ENCODE measurements at regions not wholly inside any gene's neighbourhood (a gene's known extent, or its start where the extent isn't known, plus 50 kb on each side); places are given as distances from the start of the nearest gene placed in this dataset.
A peak's percentile ranks its signal among the peaks of the same experiment; 100 is the strongest.

DNA sequence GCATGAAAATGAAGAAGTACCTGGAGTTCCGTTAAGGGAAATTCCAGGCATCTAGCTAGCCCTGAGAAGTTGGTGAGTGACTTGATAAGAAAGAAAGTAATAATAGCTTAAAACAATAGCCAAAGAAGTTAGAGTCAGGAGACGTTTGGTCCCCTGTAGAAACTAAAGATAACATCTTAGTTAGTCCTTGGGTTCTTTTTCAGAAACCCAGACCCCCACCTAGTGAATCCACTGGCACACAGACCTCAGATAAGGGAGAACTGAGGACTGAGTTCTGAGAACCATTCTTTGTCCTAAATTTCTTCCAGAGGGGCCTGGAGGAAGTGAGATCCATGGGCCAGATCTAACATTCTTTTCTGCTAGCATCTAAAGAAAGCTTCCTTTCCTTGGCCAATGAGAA, 335.4 kb downstream of the SLC4A3 start:
- DNase-seq = peak; percentile 91
- no peaks in the 10 kb centered on the region for H3K79me2 ChIP-seq (ENCODE audit: control insufficient read depth, insufficient read depth, low read length)
- no peaks in the 10 kb centered on the region for H3K36me3 ChIP-seq (ENCODE audit: control insufficient read depth, insufficient read depth, low read length)
- H3K4ac ChIP-seq (ENCODE audit: low read depth, low read length) = no peak overlapping the region
- no peak overlapping the region for H2BK120ac ChIP-seq (ENCODE audit: low read depth, low read length)
- no peak overlapping the region for H3K4me2 ChIP-seq (ENCODE audit: low read length)
- no peak overlapping the region for H3K23ac ChIP-seq (ENCODE audit: low read length)
- no peak overlapping the region for H3K56ac ChIP-seq (ENCODE audit: low read length)
- peak overlapping the region; percentile 63 for H2BK5ac ChIP-seq (ENCODE audit: low read length)
- peaks cover 13% of the 10 kb centered on the region for H3K4me1 ChIP-seq (ENCODE audit: control insufficient read depth, low read depth, low read length)
- H3K27me3 ChIP-seq (ENCODE audit: insufficient read depth, low read length, poor library complexity) = no peaks in the 10 kb centered on the region
- no peak overlapping the region for H3K9ac ChIP-seq (ENCODE audit: low read length)
- WGBS (ENCODE audit: extremely low coverage, insufficient coverage, low lambda C conversion rate) = no CpG with 5 or more reads among the region's 2 CpGs
- no peaks in the 10 kb centered on the region for H3K79me1 ChIP-seq (ENCODE audit: low read length)
- H3K18ac ChIP-seq (ENCODE audit: low read length) = no peak overlapping the region
- no peak overlapping the region for H4K8ac ChIP-seq (ENCODE audit: low read depth, low read length)
- H4K5ac ChIP-seq (ENCODE audit: low read length) = no peak overlapping the region
- H2AK5ac ChIP-seq (ENCODE audit: low read length) = no peak overlapping the region
- no peak overlapping the region for H2BK15ac ChIP-seq (replicated peaks; ENCODE audit: low read depth)
- H3K4me3 ChIP-seq (ENCODE audit: low read length) = no peak overlapping the region
- H3K27ac ChIP-seq (ENCODE audit: low read depth, low read length) = peak overlapping the region; percentile 65

DNA sequence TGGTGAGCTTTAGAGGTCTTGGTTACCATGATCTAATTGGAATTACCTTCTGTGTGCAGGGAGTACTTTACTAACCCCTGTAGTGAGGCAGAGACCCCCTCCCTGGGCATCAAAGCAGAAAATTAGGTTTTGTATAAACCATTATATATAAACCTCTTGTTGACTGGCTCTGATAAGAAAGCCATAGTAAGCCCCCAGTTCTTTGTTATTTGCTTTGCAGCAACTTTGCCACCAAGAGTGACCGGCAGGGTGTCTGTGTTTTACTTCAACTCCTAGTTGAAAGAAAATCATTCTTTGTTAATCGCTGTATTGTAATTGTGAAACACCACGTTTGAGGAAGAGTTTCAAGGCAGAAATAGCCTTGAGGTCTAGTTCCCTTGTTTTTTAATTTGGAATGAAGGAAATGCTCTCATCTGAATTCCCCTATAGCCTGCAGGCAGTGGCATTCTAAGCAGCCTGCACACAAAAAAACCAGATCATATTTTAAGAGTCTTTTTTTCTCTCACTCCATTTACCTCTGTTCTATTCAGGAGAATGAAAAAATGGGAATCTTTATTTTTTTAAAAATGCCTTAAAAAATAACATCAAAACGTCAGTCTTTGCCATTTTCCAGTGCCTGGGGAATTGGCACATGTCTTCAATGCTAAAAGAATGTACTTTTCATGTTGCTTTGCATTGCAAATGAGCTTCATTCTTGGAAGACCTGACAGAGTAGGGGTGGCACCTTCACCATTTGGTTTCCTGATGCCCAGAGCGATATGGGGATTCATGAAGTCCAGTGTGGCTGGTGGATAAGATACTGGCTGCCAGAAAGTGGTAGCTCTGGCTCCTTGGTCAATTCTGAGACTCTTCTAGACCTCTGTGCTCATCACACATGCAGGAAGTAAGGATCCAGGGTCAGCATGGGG, 338.1 kb downstream of the SLC4A3 start:
- peak; percentile 73 for DNase-seq
- no peaks in the 10 kb centered on the region for H3K79me2 ChIP-seq (ENCODE audit: control insufficient read depth, insufficient read depth, low read length)
- H2BK5ac ChIP-seq (ENCODE audit: low read length) = peak overlapping the region; percentile 90
- no peak overlapping the region for H4K8ac ChIP-seq (ENCODE audit: low read depth, low read length)
- H3K27ac ChIP-seq (ENCODE audit: low read depth, low read length) = peak overlapping the region; percentile 16
- no peak overlapping the region for H3K4me3 ChIP-seq (ENCODE audit: low read length)
- H3K36me3 ChIP-seq (ENCODE audit: control insufficient read depth, insufficient read depth, low read length) = no peaks in the 10 kb centered on the region
- no peaks in the 10 kb centered on the region for H3K27me3 ChIP-seq (ENCODE audit: insufficient read depth, low read length, poor library complexity)
- peak overlapping the region; percentile 68 for H3K56ac ChIP-seq (ENCODE audit: low read length)
- no peak overlapping the region for H3K18ac ChIP-seq (ENCODE audit: low read length)
- peak overlapping the region; percentile 29 for H3K23ac ChIP-seq (ENCODE audit: low read length)
- H3K4ac ChIP-seq (ENCODE audit: low read depth, low read length) = peak overlapping the region; percentile 37
- peak overlapping the region; percentile 13 for H2AK5ac ChIP-seq (ENCODE audit: low read length)
- H2BK15ac ChIP-seq (replicated peaks; ENCODE audit: low read depth) = peak overlapping the region; percentile 57
- no peak overlapping the region for H3K9ac ChIP-seq (ENCODE audit: low read length)
- no peaks in the 10 kb centered on the region for H3K79me1 ChIP-seq (ENCODE audit: low read length)
- H4K5ac ChIP-seq (ENCODE audit: low read length) = no peak overlapping the region
- H3K4me1 ChIP-seq (ENCODE audit: control insufficient read depth, low read depth, low read length) = peaks cover 13% of the 10 kb centered on the region
- WGBS (ENCODE audit: extremely low coverage, insufficient coverage, low lambda C conversion rate) = no CpG with 5 or more reads among the region's 5 CpGs
- H2BK120ac ChIP-seq (ENCODE audit: low read depth, low read length) = peak overlapping the region; percentile 56
- no peak overlapping the region for H3K4me2 ChIP-seq (ENCODE audit: low read length)

DNA sequence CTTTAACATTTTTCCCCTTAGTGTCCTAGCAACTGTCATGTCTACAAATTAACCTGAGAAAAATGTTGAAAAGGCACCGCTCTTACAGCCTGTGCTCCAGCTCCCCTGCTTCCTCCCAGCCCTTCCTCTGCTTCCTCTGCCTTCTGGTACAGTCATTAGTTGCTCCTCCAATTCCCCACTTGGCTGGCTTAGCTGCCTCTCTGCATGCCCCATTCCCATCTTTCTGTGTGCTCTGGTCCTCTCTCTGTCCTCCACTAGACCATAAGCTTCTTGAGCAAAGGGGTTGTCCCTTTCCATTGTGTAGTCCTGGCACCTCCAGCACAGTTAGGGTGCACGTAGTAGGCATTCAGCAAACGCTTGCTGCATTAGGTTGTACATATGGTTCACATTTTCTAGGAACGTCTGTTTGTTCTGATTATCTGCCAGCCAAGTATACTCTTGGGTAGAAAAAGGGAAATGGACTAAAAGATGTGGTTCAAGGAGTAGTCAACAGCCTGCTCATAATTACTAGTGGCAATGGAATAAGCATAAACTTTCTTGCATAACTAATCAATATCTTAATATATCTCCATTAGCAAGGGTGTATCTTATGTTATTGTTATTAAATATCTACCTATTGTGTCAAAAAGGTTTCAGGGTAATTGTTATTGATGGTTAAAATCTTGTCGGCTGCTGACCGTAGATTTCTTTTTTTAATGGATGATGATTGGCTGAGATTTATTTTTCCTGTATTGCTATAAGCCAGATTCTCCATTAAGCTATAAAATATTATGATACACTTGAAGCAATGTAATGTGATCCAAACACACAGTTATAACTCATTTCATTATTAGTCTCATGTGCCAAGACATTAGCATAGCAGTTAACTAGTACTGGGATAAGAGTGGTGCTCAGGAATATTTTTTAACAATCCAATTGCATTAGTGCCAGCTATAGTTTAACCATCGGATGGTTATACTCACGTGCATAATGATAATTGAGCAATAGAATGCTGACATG, 340.1 kb downstream of the SLC4A3 start:
- Histone ChIP-seq H3K4me3 (ENCODE audit: low read length) (no peak overlapping the region), H2AK5ac (ENCODE audit: low read length) (no peak overlapping the region), H3K27me3 (ENCODE audit: insufficient read depth, low read length, poor library complexity) (no peaks in the 10 kb centered on the region), H2BK15ac (replicated peaks; ENCODE audit: low read depth) (no peak overlapping the region), H2BK120ac (ENCODE audit: low read depth, low read length) (no peak overlapping the region), H3K9ac (ENCODE audit: low read length) (no peak overlapping the region), H3K27ac (ENCODE audit: low read depth, low read length) (no peak overlapping the region), H3K79me2 (ENCODE audit: control insufficient read depth, insufficient read depth, low read length) (no peaks in the 10 kb centered on the region), H3K36me3 (ENCODE audit: control insufficient read depth, insufficient read depth, low read length) (no peaks in the 10 kb centered on the region), H3K23ac (ENCODE audit: low read length) (no peak overlapping the region), H3K79me1 (ENCODE audit: low read length) (no peaks in the 10 kb centered on the region), H3K4me1 (ENCODE audit: control insufficient read depth, low read depth, low read length) (peaks cover 11% of the 10 kb centered on the region), H3K4ac (ENCODE audit: low read depth, low read length) (no peak overlapping the region), H4K8ac (ENCODE audit: low read depth, low read length) (no peak overlapping the region), H2BK5ac (ENCODE audit: low read length) (no peak overlapping the region), H3K4me2 (ENCODE audit: low read length) (no peak overlapping the region), H3K18ac (ENCODE audit: low read length) (no peak overlapping the region), H3K56ac (ENCODE audit: low read length) (peak overlapping the region; percentile 26), H4K5ac (ENCODE audit: low read length) (no peak overlapping the region)
- WGBS (ENCODE audit: extremely low coverage, insufficient coverage, low lambda C conversion rate) = no CpG with 5 or more reads among the region's 8 CpGs
- no peak for DNase-seq

DNA sequence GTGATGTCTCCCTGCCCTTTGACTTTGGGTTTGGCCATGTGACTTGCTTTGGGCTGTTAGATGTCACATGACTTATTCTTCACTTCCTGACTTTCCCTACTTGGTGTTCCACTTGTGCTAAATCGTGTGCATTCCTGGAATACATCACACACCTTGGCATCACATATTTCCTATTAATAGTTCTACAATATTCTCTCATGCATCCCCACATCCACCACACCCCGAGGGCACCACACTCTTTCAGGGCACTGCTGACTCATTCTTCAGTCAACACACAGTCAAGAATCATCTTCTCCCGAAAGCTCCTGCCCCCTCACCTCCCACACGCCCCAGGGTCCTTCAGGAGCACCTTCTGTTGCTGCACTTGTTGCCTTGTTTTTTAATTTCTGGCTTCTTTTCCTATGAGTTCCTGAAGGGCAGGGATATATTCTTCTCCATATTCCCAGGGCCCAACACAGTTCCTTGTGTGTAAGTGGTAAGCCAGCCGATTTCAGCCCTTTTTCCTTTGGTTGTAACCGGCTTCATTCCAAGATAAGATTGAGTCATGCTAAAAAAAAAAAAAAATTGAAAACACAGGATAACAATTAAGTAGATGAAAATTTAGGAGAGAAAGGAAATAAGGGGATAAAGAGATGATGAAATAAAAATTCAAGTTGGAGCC, 341.4 kb downstream of the SLC4A3 start:
- Histone ChIP-seq H2BK5ac (ENCODE audit: low read length) (no peak overlapping the region), H3K4me1 (ENCODE audit: control insufficient read depth, low read depth, low read length) (peaks cover 11% of the 10 kb centered on the region), H3K9ac (ENCODE audit: low read length) (no peak overlapping the region), H2AK5ac (ENCODE audit: low read length) (no peak overlapping the region), H3K36me3 (ENCODE audit: control insufficient read depth, insufficient read depth, low read length) (no peaks in the 10 kb centered on the region), H3K79me1 (ENCODE audit: low read length) (no peaks in the 10 kb centered on the region), H2BK15ac (replicated peaks; ENCODE audit: low read depth) (no peak overlapping the region), H3K56ac (ENCODE audit: low read length) (no peak overlapping the region), H4K8ac (ENCODE audit: low read depth, low read length) (no peak overlapping the region), H2BK120ac (ENCODE audit: low read depth, low read length) (no peak overlapping the region), H4K5ac (ENCODE audit: low read length) (no peak overlapping the region), H3K27ac (ENCODE audit: low read depth, low read length) (no peak overlapping the region), H3K4me3 (ENCODE audit: low read length) (no peak overlapping the region), H3K23ac (ENCODE audit: low read length) (no peak overlapping the region), H3K18ac (ENCODE audit: low read length) (no peak overlapping the region), H3K79me2 (ENCODE audit: control insufficient read depth, insufficient read depth, low read length) (no peaks in the 10 kb centered on the region), H3K4ac (ENCODE audit: low read depth, low read length) (no peak overlapping the region), H3K4me2 (ENCODE audit: low read length) (no peak overlapping the region), H3K27me3 (ENCODE audit: insufficient read depth, low read length, poor library complexity) (no peaks in the 10 kb centered on the region)
- no peak for DNase-seq
- WGBS (ENCODE audit: extremely low coverage, insufficient coverage, low lambda C conversion rate) = no CpG with 5 or more reads among the region's 6 CpGs

DNA sequence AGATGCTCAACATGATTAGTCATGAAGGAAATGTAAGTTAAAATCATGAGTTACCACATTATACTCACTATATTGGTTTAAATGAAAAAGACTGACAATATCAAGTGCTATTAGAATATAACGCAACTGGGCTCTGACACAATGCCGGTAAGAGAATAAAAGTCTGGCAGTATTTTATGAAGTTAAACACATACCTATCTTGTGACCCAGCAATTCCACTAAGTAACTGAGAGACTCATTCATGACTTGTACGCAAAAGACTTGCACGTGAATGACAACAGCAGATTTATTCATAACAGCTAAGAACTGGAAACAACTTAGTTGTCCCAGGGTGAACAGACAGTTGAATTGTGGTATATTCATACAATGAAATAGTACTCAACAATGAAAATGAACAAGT, 342.1 kb downstream of the SLC4A3 start:
- Histone ChIP-seq H3K4me3 (ENCODE audit: low read length) (no peak overlapping the region), H3K18ac (ENCODE audit: low read length) (no peak overlapping the region), H3K79me2 (ENCODE audit: control insufficient read depth, insufficient read depth, low read length) (no peaks in the 10 kb centered on the region), H4K5ac (ENCODE audit: low read length) (no peak overlapping the region), H4K8ac (ENCODE audit: low read depth, low read length) (no peak overlapping the region), H3K4me1 (ENCODE audit: control insufficient read depth, low read depth, low read length) (peaks cover 11% of the 10 kb centered on the region), H3K27me3 (ENCODE audit: insufficient read depth, low read length, poor library complexity) (no peaks in the 10 kb centered on the region), H3K9ac (ENCODE audit: low read length) (no peak overlapping the region), H3K23ac (ENCODE audit: low read length) (no peak overlapping the region), H2BK120ac (ENCODE audit: low read depth, low read length) (no peak overlapping the region), H2BK15ac (replicated peaks; ENCODE audit: low read depth) (no peak overlapping the region), H3K36me3 (ENCODE audit: control insufficient read depth, insufficient read depth, low read length) (no peaks in the 10 kb centered on the region), H3K56ac (ENCODE audit: low read length) (no peak overlapping the region), H3K27ac (ENCODE audit: low read depth, low read length) (no peak overlapping the region), H3K79me1 (ENCODE audit: low read length) (no peaks in the 10 kb centered on the region), H3K4ac (ENCODE audit: low read depth, low read length) (no peak overlapping the region), H3K4me2 (ENCODE audit: low read length) (no peak overlapping the region), H2AK5ac (ENCODE audit: low read length) (no peak overlapping the region), H2BK5ac (ENCODE audit: low read length) (no peak overlapping the region)
- DNase-seq = no peak
- no CpG with 5 or more reads among the region's 4 CpGs for WGBS (ENCODE audit: extremely low coverage, insufficient coverage, low lambda C conversion rate)

All from mesendoderm (in vitro differentiated cells).